GM19023 (cell line): ENCODE measurements at regions not wholly inside any gene's neighbourhood (a gene's known extent, or its start where the extent isn't known, plus 50 kb on each side); places are given as distances from the start of the nearest gene placed in this dataset.
"Not testable (repeated sequence)": the region's sequence is repeated elsewhere in the genome, so short reads cannot be mapped to it uniquely, and the experiment has no call there.

ENCODE experiments used
- ATAC-seq: cut with Tn5 transposase; IDR thresholded peaks from one replicate; pipeline ENCODE4 v1.9.1; 2021; ENCODE audit warnings: mild to moderate bottlenecking, moderate library complexity; ENCODE audit not compliant: unreplicated experiment

DNA sequence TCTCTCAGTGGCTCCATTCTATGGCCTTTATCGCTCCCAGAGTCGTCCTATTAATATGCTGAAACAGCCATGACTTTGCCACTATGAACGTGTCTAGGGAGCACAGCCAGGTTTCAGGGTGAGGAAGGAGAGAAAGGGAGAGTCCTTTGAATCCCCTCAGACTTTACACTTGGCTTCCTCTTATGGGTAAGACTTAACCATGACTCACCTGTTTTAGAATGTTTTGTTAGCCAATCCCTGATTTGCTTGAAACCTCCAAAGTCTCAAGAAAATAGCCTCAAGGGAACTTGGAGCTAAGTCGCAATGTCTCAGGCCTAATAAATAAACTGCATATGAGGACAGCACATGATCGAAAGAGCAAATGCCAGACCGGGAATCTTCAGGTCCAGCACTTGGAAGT, 131.2 kb upstream of the RCN1 start:
- no peak for ATAC-seq

DNA sequence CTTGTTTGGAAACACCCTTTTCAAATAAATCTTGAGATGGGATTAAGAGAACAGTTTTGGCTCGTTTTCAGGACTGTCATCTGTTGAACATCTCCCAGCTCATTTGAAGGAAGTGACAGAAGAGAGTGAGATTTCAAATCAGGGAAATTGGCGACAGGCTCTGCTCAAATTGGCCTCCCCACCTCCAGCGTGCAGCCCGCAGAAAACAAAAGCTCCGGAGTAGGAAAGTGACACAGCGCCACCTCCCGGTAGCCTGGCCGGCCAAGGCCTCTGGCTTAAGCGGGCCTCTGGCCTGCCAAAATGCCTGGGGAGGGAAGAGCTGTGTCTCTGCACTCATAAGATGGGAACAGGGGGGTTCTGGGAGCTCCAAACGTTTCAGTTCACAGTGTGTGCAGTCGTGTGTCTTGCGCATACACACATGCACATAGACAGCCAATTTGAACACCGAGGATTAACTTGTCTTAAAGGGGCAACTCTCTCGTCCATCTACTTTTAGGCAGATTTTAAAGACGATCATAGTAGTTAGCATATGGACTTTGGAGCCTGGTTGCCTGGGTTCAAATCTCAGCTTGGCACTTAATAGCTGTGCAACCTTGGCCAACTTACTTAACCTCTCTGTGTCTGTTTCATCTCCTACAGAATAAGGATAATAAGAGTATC, 132.7 kb upstream of the RCN1 start:
- ATAC-seq = peak; percentile 83

DNA sequence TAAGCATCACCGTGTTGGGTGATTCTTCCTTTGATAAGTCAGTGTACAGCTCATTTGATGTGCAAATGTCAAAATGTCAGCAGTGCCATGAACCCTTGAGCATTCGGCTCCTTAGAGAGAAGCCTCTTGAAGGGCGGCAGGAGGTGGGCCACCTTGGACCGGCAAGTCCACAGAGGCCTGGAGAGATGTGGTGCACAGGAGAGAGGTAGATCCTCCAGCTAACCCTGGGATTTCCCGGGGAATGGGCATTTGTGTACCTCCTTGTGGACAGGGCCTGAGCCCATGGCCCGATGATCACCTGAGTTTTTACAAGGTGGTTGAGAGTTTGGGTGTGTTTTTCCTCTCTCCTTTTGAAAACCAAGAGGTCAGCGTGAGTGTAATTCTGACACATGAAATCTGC, 133.2 kb upstream of the RCN1 start:
- no peak for ATAC-seq

DNA sequence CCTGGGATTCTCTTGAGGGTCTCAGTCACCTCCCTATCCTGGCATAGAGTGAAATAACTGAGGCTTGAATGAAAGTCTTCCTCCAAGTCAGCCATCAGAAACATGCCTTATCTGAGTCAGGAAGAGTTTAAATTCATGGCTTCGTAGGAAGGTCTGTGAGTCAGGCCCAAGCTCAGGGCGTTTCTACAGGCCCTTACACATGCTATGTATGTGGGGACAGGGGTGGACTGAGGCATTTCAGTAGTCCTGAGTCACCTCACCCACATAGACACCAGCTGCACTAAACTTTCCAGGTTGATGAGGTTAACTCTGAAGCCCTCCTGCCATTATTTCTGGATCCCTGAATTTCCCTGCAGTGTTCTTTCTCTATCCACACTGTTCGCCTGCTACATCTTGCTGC, 134.6 kb upstream of the RCN1 start:
- no peak for ATAC-seq

DNA sequence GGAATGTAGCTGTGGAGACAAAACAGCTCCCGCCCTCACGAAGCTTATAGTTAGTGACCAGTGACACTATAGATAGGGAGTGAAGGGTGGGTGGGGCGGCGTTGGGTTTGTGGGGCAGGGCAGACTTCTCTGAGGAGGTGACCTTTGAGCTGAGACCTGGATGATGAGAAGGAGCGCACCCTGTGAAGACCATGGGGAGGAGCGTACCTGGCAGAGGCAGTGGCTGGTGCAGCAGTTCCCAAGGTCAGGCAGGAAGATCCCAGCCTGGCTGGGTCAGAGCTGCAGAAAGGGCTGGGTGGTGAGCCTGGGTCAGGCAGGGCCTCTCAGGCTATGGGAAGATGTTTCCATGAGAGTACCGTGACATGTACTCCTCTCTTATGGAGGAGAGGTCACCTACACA, 135.0 kb upstream of the RCN1 start:
- ATAC-seq = no peak

DNA sequence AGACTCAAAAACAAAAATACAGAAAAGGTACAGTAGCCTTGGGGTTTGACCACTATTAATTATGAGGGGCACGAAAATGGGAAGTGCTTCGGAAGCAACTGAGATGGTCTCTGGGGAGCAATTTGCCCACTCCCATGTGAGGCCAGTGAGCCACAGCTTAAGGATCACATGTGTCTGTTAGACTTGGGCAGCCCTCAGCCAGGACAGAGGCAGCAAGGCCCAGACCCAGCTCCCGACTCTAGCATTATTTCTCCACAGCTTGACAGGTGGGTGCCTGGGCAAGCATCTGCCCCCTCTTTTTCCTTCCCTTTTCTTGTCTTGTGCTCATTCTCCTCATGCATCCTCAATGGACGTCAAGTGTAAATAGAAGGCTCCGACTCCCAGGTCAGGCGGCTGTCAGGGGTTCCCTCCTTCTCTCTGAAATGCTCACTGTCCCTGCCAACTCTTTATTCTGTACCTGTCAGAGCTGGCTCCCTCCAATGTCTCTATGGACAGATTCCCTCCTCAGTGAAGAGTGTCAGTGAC, 137.0 kb upstream of the RCN1 start:
- ATAC-seq = no peak

DNA sequence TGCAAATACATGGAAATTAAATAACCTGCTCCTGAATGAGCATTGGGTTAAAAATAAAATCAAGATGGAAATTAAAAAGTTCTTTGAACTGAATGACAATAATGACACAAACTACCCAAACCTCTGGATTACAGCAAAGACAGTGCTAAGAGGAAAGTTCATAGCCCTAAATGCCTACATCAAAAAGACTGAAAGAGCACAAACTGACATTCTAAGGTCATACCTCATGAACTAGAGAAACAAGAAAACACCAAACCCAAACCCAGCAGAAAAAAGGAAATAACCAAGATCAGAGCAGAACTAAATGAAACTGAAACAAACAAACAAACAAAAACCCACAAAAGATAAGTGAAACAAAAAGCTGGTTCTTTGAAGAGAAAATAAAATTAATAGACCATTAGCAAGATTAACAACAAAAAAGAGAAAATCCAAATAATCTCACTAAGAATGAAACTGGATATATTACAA, 138.6 kb upstream of the PAX6 start:
- ATAC-seq = not testable (repeated sequence)

DNA sequence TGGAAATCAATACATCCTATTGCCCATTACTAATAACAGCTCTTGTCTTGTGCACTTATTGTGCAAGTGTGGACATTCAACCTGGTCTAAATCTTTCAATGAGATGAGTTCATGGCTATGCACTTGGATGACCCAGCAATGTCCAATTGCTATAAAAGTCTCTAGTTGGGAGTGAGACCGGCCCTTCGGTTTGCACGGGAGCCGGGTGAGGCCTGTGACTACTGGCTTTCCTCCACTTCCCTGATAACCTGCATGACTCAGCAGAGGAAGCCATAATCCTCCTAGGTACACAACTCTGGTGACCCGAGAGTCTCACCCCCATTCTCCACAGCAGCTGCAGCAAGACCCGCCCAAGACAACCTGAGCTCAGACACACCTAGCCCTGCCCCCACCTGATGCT, 135.9 kb upstream of the PAX6 start:
- ATAC-seq = no peak

DNA sequence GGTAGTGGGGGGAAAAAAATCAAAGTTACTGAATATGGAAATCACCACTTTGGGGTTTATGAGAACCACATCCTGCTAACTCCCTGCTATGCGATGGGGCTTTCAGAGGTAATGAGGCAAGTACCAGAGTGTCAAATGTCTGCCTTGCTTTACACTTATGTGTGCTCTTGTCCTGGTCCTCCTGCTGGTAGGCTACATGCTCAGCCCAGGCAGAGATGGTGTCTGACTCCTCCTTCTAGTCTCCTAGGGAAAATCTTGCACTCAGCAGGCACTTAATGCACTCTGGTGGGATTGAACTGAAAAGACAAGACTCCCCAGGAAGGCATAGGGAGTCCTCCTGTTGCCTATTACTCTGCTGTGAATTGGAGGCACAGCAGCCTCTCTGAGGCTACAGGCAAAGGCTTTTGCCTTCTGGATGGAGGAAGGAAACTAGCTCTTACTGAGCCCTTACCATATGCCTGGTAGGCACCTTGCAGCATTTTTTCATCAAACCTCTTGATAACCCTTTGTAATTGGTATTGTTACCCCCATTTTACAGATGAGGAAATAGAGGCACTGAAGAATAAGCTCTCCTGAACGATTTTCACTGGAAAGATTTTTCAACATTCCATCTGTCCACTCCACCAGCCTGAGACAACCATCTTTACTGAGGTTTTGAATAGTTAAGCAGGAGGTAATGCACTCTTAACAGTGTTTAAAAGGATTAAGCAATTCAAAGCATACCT, 132.1 kb upstream of the PAX6 start:
- ATAC-seq = peak; percentile 90

DNA sequence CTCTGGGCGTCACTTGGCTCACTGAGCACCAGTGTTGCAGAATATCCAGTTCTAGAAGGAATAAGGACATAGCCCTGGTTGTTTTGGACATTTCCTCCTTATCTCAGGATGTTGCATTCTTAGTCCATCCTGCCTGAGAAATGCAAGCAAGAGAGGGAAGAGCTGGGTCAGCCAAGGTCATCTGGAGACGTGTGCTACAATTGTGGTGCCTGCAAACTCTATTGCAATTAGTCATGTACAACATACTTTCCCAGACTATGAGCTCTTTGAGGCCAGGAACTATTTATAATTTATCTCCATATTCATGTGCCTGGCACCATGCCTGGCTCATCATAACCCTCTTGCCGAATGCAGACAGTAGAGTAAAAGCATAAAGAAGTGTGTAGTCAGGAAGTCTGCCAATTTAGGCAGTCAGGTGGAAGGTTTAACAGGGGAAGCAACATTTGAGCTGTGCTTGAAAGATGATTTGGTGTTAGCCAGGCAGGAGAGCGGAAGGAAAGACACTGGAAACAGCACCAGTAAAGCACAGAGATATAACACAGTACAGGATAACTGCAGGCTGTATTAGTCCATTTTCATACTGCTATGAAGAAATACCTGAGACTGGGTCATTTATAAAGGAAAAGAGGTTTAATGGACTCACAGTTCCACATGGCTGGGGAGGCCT, 129.4 kb upstream of the PAX6 start:
- ATAC-seq = no peak

DNA sequence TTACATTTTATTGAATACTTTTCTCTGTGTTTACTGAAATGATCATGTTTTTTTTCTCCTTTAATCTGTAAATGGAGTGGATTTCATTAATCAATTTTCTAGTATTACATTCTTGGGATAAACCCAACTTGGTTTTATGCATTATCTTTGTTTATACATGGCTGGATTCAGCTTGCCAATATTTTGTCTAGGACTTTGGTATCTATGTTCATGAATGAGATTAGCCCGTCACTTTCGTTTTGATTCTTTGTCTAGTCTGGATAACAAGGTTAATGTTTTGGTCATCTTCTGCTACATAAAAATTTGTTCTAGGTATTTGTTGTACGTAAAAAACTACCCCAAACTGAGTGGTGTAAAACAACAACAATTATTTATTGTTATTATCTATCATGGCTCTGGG, 127.9 kb upstream of the PAX6 start:
- ATAC-seq = no peak

DNA sequence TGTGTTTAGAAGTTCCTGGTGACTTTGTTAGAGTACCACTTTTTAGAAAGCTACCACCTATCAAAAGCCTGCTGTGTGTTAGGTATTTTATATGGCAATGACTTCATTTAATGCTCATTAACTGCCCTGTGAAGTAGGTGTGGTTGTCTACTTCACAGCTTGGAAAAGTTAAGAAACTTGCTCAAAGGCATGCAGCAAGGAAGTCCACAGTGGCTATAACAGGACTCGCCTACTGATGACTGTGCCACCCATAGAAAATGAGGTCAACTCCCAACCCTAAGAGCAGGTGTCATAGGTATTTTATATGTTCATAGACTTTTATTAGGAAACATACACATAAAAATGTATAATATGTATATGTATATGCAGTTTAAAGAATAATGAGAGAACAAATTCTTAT, 125.2 kb upstream of the PAX6 start:
- no peak for ATAC-seq

DNA sequence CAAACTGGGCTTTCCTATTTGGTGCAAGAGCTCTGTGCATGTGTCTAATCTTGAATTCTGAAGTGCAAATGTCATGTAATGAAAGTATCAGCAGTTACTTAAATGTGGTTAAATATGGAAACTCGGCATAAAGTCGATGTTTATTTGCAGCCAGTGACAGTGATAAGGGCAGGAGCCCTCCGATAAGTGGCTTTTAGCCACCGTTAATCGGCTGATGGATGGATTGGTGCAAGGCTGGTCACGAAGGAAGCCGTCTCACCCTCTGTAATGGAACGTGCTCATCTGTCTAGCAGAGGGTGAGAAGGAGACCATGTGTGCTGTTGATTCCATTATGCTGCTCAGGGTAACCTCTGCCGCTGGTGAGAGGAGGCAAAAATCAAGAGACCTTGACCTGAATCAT, 121.8 kb upstream of the PAX6 start:
- ATAC-seq = no peak

DNA sequence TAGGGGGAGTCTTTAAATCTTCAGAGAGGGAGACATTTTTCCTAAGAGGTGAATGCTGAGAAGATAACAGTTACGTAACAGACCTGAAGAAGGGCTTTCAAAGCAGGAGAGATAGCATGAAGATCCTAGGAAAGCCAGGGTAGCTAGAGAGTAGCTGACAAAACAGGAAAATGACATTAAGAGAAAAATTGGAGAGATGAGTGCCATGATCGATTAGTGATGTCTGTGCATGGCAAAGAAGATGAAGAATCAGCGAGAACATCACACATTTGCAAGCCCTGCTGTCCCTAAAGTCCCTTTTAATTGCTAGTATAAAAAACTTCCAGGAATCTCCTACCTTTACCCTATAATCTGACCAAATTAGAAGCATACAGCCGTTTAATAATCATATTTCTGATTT, 116.9 kb upstream of the PAX6 start:
- no peak for ATAC-seq

DNA sequence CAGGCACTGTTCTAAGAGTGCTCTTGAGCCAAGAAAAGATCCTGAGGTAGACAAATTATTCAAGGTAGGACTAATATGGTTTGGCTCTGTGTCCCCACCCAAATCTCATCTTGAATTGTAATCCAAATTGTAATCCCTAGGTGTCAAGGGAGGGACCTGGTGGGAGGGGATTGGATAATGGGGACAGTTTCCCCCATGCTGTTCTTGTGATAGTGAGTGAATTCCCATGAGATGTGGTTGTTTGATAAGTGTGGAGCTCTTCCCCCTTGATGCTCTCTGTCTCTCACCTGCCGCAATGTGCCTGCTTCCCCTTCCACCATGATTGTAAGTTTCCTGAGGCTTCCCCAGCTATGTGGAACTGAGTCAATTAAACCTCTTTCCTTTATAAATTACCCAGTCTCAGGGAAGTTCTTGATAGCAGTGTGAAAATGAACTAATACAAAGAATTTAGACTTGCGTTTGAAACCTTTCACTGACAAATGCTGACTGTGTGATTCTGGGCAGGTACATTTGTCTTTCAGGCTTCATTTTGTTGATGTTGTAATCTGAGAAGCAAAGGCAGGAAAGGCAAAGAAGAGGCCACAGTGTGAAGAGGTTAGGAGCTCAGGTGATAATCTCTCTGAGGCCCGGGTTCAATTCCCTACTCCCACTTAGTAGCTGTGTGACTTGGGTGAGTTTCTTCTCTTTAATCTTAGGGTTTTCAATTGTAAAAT, 115.8 kb upstream of the PAX6 start:
- ATAC-seq = no peak

DNA sequence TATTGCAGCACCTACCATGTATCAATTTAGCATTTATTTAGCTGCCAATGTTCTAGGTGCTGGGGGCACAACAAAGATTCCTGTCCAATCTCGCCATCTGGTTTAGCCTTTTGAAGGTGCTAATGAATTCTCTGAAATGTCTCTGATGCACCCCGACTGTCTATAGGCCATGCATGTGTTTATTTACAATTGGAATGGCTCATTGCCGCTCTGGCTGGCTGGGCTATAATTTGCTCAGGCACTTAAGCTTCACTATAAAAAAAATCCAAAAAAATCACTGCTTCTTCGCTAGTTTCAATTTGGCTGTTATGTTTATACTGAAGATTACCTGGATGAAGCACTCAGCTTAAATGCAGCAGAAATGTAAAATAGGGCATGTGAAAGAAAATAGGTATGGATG, 115.0 kb upstream of the PAX6 start:
- ATAC-seq = no peak

DNA sequence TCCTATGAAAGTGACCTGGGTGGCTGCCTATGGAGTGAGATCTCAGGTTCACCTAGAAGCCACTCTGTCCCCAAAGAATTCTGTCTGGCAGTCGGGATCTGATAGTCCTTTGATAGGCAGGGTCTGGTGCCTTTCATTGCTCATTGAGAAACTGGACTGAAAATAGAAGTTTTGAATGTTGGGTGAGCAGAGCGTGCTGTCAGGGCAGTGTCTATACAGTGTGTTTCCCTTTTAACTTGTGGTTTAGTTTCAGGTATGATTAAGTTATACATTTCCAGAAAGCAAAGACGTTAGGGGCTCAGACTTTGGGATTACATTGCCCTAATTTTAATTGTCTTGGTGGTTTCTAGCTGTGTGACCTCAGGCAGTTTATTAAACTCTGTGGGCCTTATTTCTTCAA, 111.3 kb upstream of the PAX6 start:
- ATAC-seq = no peak

DNA sequence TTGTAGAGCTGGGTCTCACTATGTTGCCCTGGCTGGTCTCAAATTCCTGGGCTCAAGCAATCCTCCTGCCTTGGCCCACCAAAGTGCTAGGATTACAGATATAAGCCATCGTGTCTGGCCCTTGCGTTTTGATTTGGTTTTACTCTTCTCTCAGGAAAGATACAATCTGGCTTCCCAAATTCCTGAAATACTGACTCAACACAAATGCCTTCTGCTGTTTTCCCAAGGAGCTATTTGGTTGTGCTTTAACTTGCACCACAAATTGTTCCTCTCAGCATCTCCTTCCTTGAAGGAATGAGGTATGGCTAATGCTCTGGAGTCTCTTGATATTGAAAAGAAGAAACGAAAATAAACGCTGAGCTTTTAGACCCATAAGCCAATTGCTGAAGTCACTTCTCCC, 110.0 kb upstream of the PAX6 start:
- no peak for ATAC-seq

DNA sequence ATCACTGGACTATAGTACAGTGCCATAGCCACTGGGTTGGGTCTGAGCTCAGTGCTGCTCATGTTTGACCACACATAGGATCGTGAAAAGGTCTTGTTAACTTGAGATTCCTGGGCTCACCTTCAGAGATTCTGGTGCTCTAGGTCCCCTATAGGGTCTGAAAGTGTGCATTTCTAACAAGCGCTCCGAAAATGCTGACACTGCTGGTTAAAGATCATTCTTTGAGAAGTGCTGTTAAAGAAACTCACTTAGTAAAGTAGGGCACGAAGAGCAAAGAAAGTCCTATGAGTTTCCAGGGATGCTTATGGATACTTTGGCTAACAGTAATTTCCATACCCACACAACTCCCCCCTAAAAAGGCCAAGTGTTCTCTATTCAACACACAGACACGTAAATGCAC, 108.1 kb upstream of the PAX6 start:
- no peak for ATAC-seq

DNA sequence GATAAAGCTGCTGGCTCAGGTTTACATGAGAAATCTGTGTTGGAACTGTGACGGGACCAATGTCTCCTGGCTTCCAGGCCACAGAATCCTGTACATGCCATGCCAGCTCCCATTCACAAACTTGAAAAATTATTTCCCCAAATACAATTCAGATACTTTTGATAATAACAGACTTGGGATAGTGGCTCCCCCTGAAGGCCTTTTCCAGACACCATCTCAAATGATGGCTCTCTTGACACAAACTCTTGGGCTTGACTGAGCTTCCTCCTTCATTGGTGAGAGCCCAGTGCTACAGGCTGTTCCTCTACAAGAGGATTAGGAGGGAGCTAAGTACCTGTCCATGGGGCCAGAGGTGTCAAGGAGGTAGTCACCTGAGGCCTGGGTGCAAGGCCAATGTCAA, 104.7 kb upstream of the PAX6 start:
- no peak for ATAC-seq

DNA sequence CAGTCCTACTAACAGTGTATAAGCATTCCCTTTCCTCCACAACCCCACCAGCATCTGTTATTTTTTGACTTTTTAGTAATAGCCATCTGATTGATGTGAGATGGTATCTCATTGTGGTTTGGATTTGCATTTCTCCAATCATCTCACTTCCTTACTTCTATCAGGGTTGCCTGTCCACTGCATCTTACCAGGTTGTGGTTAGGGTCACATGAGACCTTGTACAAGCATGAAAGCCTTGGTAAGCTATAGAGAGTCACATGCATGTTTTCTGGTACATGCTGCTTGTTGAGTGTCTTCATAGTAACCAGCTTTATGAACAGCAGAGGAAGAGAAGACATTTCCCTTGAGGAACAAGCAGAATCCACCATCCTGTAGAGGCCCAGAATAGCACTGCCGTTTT, 102.9 kb upstream of the PAX6 start:
- no peak for ATAC-seq
